ENCODE measurements at regions not wholly inside any gene's neighbourhood (a gene's known extent, or its start where the extent isn't known, plus 50 kb on each side); places are given as distances from the start of the nearest gene placed in this dataset.
"Not testable (repeated sequence)": the region's sequence is repeated elsewhere in the genome, so short reads cannot be mapped to it uniquely, and the experiment has no call there.

- H3K9me3 ChIP-seq (ENCODE audit: control insufficient read depth, insufficient read depth, low read depth, low read length); POLR2A ChIA-PET; H3K4me1 ChIP-seq (ENCODE audit: control insufficient read depth, insufficient read depth, low read length); CTCF ChIA-PET; BruUV-seq (replicated peaks); ATAC-seq; H3K36me3 ChIP-seq (ENCODE audit: control insufficient read depth, insufficient read depth, low read length); H3K4me3 ChIP-seq (ENCODE audit: low read depth in 2 of 2, low read length in 2 of 2); intact Hi-C loops (cut with micrococcal nuclease; ENCODE audit: unreplicated experiment); in situ Hi-C loops (cut with HindIII; ENCODE audit: low pct_unique_long_range_greater_than_20kb, low sequenced_read_pairs); H3K27ac ChIP-seq (ENCODE audit: low read length); DNase-seq (ENCODE audit: low read depth, low spot score); H3K27me3 ChIP-seq (ENCODE audit: control insufficient read depth, insufficient read depth, low read length): not testable (repeated sequence)
These were observed 60.6 kb upstream of the SMOC2 start for GRCh38 chr6:168380166-168380955.

DNA sequence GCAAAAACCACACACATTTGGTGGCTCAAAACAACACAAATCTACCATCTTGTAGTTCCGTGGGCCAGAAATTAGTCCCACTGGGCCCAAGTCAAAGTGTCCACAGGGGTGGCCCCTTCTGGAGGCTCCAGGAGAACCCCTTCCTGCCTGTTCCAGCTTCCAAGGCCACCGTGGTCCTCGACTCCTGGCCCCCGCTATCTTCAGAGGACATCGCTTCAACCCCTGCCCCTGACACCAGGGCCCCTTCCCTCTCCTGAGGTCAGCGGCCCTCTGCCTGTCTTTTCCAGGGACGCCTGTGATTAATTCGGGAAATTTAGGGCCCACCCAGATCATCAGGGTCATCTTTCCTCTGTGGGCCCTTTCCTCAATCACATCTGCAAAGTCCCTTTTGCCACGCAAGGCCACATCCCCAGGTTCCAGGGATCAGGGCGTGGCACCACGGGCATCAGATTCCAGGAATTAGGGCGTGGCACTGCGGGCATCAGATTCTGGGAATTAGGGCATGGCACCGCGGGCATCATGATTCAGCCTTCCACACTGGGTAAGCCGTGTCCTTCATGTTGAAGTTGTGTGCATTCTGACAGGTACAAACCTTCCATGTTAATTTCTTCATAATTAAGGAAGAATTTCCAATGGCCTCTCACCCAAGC is 59.9 kb upstream of the SMOC2 start:
- no peak for DNase-seq (ENCODE audit: low read depth, low spot score)
- Histone ChIP-seq H3K9me3 (ENCODE audit: control insufficient read depth, insufficient read depth, low read depth, low read length) (no peaks in the 10 kb centered on the region), H3K4me1 (ENCODE audit: control insufficient read depth, insufficient read depth, low read length) (no peaks in the 10 kb centered on the region), H3K4me3 (ENCODE audit: low read depth in 2 of 2, low read length in 2 of 2) (no peak overlapping the region), H3K27me3 (ENCODE audit: control insufficient read depth, insufficient read depth, low read length) (no peaks in the 10 kb centered on the region), H3K27ac (ENCODE audit: low read length) (no peak overlapping the region), H3K36me3 (ENCODE audit: control insufficient read depth, insufficient read depth, low read length) (no peaks in the 10 kb centered on the region)
- no peak for TF ChIP-seq TCF7L2 (IDR thresholded peaks at IDR 0.05; ENCODE audit: low read depth, low read length)
- TF ChIP-seq SIN3A (IDR thresholded peaks at IDR 0.05; ENCODE audit: borderline replicate concordance, insufficient read depth, low read depth, low read length), result no peak
- no peak for TF ChIP-seq REST (IDR thresholded peaks at IDR 0.05; ENCODE audit: insufficient read depth in 1 of 2, low read depth in 2 of 2, low read length in 1 of 2)
- TF ChIP-seq, protein P1, sequence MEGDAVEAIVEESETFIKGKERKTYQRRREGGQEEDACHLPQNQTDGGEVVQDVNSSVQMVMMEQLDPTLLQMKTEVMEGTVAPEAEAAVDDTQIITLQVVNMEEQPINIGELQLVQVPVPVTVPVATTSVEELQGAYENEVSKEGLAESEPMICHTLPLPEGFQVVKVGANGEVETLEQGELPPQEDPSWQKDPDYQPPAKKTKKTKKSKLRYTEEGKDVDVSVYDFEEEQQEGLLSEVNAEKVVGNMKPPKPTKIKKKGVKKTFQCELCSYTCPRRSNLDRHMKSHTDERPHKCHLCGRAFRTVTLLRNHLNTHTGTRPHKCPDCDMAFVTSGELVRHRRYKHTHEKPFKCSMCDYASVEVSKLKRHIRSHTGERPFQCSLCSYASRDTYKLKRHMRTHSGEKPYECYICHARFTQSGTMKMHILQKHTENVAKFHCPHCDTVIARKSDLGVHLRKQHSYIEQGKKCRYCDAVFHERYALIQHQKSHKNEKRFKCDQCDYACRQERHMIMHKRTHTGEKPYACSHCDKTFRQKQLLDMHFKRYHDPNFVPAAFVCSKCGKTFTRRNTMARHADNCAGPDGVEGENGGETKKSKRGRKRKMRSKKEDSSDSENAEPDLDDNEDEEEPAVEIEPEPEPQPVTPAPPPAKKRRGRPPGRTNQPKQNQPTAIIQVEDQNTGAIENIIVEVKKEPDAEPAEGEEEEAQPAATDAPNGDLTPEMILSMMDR (IDR thresholded peaks at IDR 0.05), result no peak
- no peak for TF ChIP-seq POLR2AphosphoS5 (IDR thresholded peaks at IDR 0.05; ENCODE audit: low read depth, low read length)
- ChIA-PET POLR2A (no interaction called here), CTCF (no interaction called here)
- intact Hi-C loops (cut with micrococcal nuclease; ENCODE audit: unreplicated experiment), result no loop called here
- no TSS peak for BruUV-seq (replicated peaks)
- no peak for ATAC-seq
- in situ Hi-C loops (cut with HindIII; ENCODE audit: low pct_unique_long_range_greater_than_20kb, low sequenced_read_pairs), result no loop called here
